Activated effector memory CD4-positive, alpha-beta T cell treated with anti-CD3 and anti-CD28 coated beads, Interleukin-2, amount 50 U/mL, for 16 hours (primary cell): ENCODE measurements at regions not wholly inside any gene's neighbourhood (a gene's known extent, or its start where the extent isn't known, plus 50 kb on each side); places are given as distances from the start of the nearest gene placed in this dataset.

Experiments
- DNase-seq: peaks from one replicate; pipeline ENCODE4 v3.0.0-alpha.2; 2020

GRCh38 chr15:88403351-88403791 is 63.8 kb downstream of the MRPL46 start:
- DNase-seq: no peak

- DNase-seq: no peak
Measured at GRCh38 chr15:88401996-88402656, 65.1 kb downstream of the MRPL46 start.

GRCh38 chr15:88401251-88401995 is 65.8 kb downstream of the MRPL46 start:
- DNase-seq: no peak

GRCh38 chr15:88400591-88401250 is 66.5 kb downstream of the MRPL46 start:
- DNase-seq: no peak

GRCh38 chr15:88400084-88400483 is 67.1 kb downstream of the MRPL46 start:
- no peak for DNase-seq

- DNase-seq: no peak
Measured at GRCh38 chr15:88399021-88399685, 68.0 kb downstream of the MRPL46 start.

GRCh38 chr15:88398011-88398410 is 69.2 kb downstream of the MRPL46 start:
- DNase-seq: no peak

GRCh38 chr15:88397506-88397905 is 69.7 kb downstream of the MRPL46 start:
- no peak for DNase-seq

GRCh38 chr15:88395872-88396781 is 71.1 kb downstream of the MRPL46 start:
- no peak for DNase-seq

GRCh38 chr15:88395241-88395640 is 71.9 kb downstream of the MRPL46 start:
- DNase-seq: no peak

GRCh38 chr15:88394553-88395145 is 72.5 kb downstream of the MRPL46 start:
- DNase-seq: no peak

- DNase-seq: no peak
Measured at GRCh38 chr15:88393719-88394519, 73.3 kb downstream of the MRPL46 start.

- no peak for DNase-seq
Measured at GRCh38 chr15:88391700-88392099, 75.5 kb downstream of the MRPL46 start.

GRCh38 chr15:88391006-88391405 is 76.2 kb downstream of the MRPL46 start:
- DNase-seq: no peak

- no peak for DNase-seq
Measured at GRCh38 chr15:88390164-88390901, 76.9 kb downstream of the MRPL46 start.

GRCh38 chr15:88389120-88389519 is 78.1 kb downstream of the MRPL46 start:
- no peak for DNase-seq

GRCh38 chr15:88388686-88389085 is 78.5 kb downstream of the MRPL46 start:
- DNase-seq: no peak

- no peak for DNase-seq
Measured at GRCh38 chr15:88385078-88385700, 82.0 kb downstream of the MRPL46 start.

GRCh38 chr15:88383354-88383753 is 83.8 kb downstream of the MRPL46 start:
- no peak for DNase-seq

GRCh38 chr15:88382482-88382983 is 84.7 kb downstream of the MRPL46 start:
- no peak for DNase-seq
